PC-9 (cell line): ENCODE measurements at regions not wholly inside any gene's neighbourhood (a gene's known extent, or its start where the extent isn't known, plus 50 kb on each side); places are given as distances from the start of the nearest gene placed in this dataset.

Experiments
- BruUV-seq: library from RNA; stranded (reverse); fragments of 400-500 nt; replicated peaks from 2 replicates; lab custom pipeline; 2021; lab: Mats Ljungman, UMichigan
- CTCF ChIA-PET: fragments of 300-600 bp; sonication (Branson Sonifier 250); formaldehyde crosslinking; loops from one replicate; lab custom pipeline; 2022; ENCODE audit warnings: antibody characterized with exemption; lab: Charles Lee
- POLR2A ChIA-PET: fragments of 300-600 bp; sonication (Branson Sonifier 250); formaldehyde crosslinking; loops from one replicate; lab custom pipeline; 2022; ENCODE audit warnings: antibody characterized with exemption; ENCODE audit not compliant: unreplicated experiment; lab: Charles Lee
- DNase-seq, 2 experiments: peaks; one replicate each; pipeline versions ENCODE4 v3.0.0 to v3.0.0-alpha.2; 2015 to 2022; ENCODE audit warnings: mixed read lengths in 1 of 2
- H2AFZ ChIP-seq: fragments of 200-600 bp; sonication (generic); 2 replicates; pipeline ENCODE4 v1.8.1; 2017; ENCODE audit warnings: antibody characterized with exemption
- H3F3A ChIP-seq: fragments of 200-600 bp; sonication (generic); 2 replicates; pipeline ENCODE4 v1.8.1; 2017; ENCODE audit warnings: antibody characterized with exemption, mild to moderate bottlenecking, low read depth; ENCODE audit not compliant: insufficient read depth
- H3K27ac ChIP-seq: fragments of 200-600 bp; sonication (generic); 2 replicates; pipeline ENCODE4 v1.6.1; 2016; ENCODE audit warnings: mixed run types
- H3K27me3 ChIP-seq: fragments of 200-600 bp; sonication (generic); 2 replicates; pipeline ENCODE4 v1.6.1; 2016; ENCODE audit warnings: low read depth, mixed run types; ENCODE audit not compliant: insufficient read depth
- H3K36me3 ChIP-seq: fragments of 200-600 bp; sonication (generic); 2 replicates; pipeline ENCODE4 v1.6.1; 2016; ENCODE audit warnings: low read depth, mixed run types
- H3K4me1 ChIP-seq: fragments of 200-600 bp; sonication (generic); replicated peaks from 2 replicates; pipeline ENCODE4 v1.6.1; 2016; ENCODE audit warnings: mixed run types; ENCODE audit not compliant: insufficient read depth
- H3K4me2 ChIP-seq: fragments of 200-600 bp; sonication (generic); 2 replicates; pipeline ENCODE4 v1.6.1; 2017; ENCODE audit warnings: mixed run types
- H3K4me3 ChIP-seq: fragments of 200-600 bp; sonication (generic); 2 replicates; pipeline ENCODE4 v1.6.1; 2016; ENCODE audit warnings: mixed run types
- H3K79me2 ChIP-seq: fragments of 200-600 bp; sonication (generic); 2 replicates; pipeline ENCODE4 v1.6.1; 2017; ENCODE audit warnings: low read depth, mixed run types
- H3K9me2 ChIP-seq: fragments of 200-600 bp; sonication (generic); 2 replicates; pipeline ENCODE4 v1.8.1; 2017; ENCODE audit warnings: mild to moderate bottlenecking; ENCODE audit not compliant: insufficient read depth
- H3K9me3 ChIP-seq: fragments of 200-600 bp; sonication (generic); 2 replicates; pipeline ENCODE4 v1.8.1; 2016; ENCODE audit warnings: low read depth; ENCODE audit not compliant: insufficient read depth
- H4K20me1 ChIP-seq: fragments of 200-600 bp; sonication (generic); 2 replicates; pipeline ENCODE4 v1.8.1; 2017; ENCODE audit not compliant: insufficient read depth
- EZH2 ChIP-seq: fragments of 200-600 bp; sonication (generic); IDR thresholded peaks from 2 replicates; pipeline ENCODE4 v1.8.0; 2017; ENCODE audit warnings: antibody characterized with exemption, low read depth
- intact Hi-C: fragments of 100-400 bp; cut with micrococcal nuclease; formaldehyde crosslinking; loops from one replicate; pipeline ENCODE4 v1.10.0; 2022; ENCODE audit not compliant: unreplicated experiment
- TF ChIP-seq, protein P1 (sequence below): fragments of 200-600 bp; sonication (generic); conservative IDR thresholded peaks from 2 replicates; pipeline ENCODE4 v1.6.1; 2017; ENCODE audit warnings: mixed run types, antibody characterized with exemption, mild to moderate bottlenecking, moderate library complexity

GRCh38 chr18:37955201-37955600, 389.6 kb upstream of the CELF4 start:
- intact Hi-C loops = no loop called here
- Histone ChIP-seq H3K9me3 (no peaks in the 10 kb centered on the region), H3K79me2 (no peaks in the 10 kb centered on the region), H3K27ac (no peak overlapping the region), H3K4me2 (no peak overlapping the region), H3K27me3 (no peaks in the 10 kb centered on the region), H3F3A (no peaks in the 10 kb centered on the region), H3K4me1 (no peaks in the 10 kb centered on the region), H3K36me3 (no peaks in the 10 kb centered on the region), H2AFZ (no peak overlapping the region), H3K9me2 (no peaks in the 10 kb centered on the region), H4K20me1 (no peaks in the 10 kb centered on the region), H3K4me3 (no peak overlapping the region)
- DNase-seq = no peak
- TF ChIP-seq, protein P1, sequence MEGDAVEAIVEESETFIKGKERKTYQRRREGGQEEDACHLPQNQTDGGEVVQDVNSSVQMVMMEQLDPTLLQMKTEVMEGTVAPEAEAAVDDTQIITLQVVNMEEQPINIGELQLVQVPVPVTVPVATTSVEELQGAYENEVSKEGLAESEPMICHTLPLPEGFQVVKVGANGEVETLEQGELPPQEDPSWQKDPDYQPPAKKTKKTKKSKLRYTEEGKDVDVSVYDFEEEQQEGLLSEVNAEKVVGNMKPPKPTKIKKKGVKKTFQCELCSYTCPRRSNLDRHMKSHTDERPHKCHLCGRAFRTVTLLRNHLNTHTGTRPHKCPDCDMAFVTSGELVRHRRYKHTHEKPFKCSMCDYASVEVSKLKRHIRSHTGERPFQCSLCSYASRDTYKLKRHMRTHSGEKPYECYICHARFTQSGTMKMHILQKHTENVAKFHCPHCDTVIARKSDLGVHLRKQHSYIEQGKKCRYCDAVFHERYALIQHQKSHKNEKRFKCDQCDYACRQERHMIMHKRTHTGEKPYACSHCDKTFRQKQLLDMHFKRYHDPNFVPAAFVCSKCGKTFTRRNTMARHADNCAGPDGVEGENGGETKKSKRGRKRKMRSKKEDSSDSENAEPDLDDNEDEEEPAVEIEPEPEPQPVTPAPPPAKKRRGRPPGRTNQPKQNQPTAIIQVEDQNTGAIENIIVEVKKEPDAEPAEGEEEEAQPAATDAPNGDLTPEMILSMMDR = no peak
- TF ChIP-seq EZH2 = no peak
- ChIA-PET CTCF (no interaction called here), POLR2A (no interaction called here)
- no TSS peak for BruUV-seq

DNA sequence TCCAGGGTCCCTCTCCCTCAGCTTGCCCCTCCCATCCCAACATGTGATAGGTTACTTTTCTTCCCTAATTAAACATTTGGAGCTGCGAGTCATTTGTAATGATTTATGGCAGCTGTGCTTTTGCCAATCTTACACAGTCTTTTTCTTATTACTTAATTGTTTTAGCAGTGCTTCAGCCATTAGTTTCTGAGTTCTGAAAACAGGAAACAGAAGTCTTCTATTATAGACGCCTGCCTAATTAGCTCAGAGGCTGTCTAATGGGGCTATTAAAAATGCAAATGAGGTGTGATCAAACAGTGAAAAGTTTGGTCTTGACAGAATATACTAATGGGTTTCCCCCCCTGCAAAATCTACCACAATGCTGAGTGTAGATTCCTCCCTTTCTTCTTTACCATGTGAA, 388.3 kb upstream of the CELF4 start:
- H3K9me3 ChIP-seq = no peaks in the 10 kb centered on the region
- H3K36me3 ChIP-seq = no peaks in the 10 kb centered on the region
- H4K20me1 ChIP-seq = no peaks in the 10 kb centered on the region
- no peak overlapping the region for H3K4me3 ChIP-seq
- intact Hi-C loops = no loop called here
- no peaks in the 10 kb centered on the region for H3K4me1 ChIP-seq
- H2AFZ ChIP-seq = no peak overlapping the region
- no TSS peak for BruUV-seq
- ChIA-PET POLR2A (no interaction called here), CTCF (no interaction called here)
- no peak for DNase-seq
- no peak overlapping the region for H3K27ac ChIP-seq
- H3K79me2 ChIP-seq = no peaks in the 10 kb centered on the region
- H3K27me3 ChIP-seq = no peaks in the 10 kb centered on the region
- no peaks in the 10 kb centered on the region for H3K9me2 ChIP-seq
- TF ChIP-seq, protein P1 = no peak
- no peak for TF ChIP-seq EZH2
- H3F3A ChIP-seq = no peaks in the 10 kb centered on the region
- H3K4me2 ChIP-seq = no peak overlapping the region

GRCh38 chr18:37948471-37948870, 382.9 kb upstream of the CELF4 start:
- intact Hi-C loops = no loop called here
- no peaks in the 10 kb centered on the region for H3K9me3 ChIP-seq
- no peaks in the 10 kb centered on the region for H3K36me3 ChIP-seq
- ChIA-PET CTCF (no interaction called here), POLR2A (no interaction called here)
- H2AFZ ChIP-seq = no peak overlapping the region
- H3K79me2 ChIP-seq = no peaks in the 10 kb centered on the region
- DNase-seq = no peak
- BruUV-seq = no TSS peak
- no peaks in the 10 kb centered on the region for H3K27me3 ChIP-seq
- H3K27ac ChIP-seq = no peak overlapping the region
- H3K9me2 ChIP-seq = no peaks in the 10 kb centered on the region
- no peak for TF ChIP-seq EZH2
- TF ChIP-seq, protein P1 = no peak
- H3F3A ChIP-seq = no peaks in the 10 kb centered on the region
- H3K4me2 ChIP-seq = no peak overlapping the region
- no peaks in the 10 kb centered on the region for H4K20me1 ChIP-seq
- no peak overlapping the region for H3K4me3 ChIP-seq
- no peaks in the 10 kb centered on the region for H3K4me1 ChIP-seq
